GM19372 (cell line): ENCODE measurements at regions not wholly inside any gene's neighbourhood (a gene's known extent, or its start where the extent isn't known, plus 50 kb on each side); places are given as distances from the start of the nearest gene placed in this dataset.
"Not testable (repeated sequence)": the region's sequence is repeated elsewhere in the genome, so short reads cannot be mapped to it uniquely, and the experiment has no call there.

ENCODE experiments used
- ATAC-seq: cut with Tn5 transposase; IDR thresholded peaks from one replicate; pipeline ENCODE4 v1.9.1; 2021; ENCODE audit warnings: mild to moderate bottlenecking, low read depth, moderate library complexity; ENCODE audit not compliant: unreplicated experiment

DNA sequence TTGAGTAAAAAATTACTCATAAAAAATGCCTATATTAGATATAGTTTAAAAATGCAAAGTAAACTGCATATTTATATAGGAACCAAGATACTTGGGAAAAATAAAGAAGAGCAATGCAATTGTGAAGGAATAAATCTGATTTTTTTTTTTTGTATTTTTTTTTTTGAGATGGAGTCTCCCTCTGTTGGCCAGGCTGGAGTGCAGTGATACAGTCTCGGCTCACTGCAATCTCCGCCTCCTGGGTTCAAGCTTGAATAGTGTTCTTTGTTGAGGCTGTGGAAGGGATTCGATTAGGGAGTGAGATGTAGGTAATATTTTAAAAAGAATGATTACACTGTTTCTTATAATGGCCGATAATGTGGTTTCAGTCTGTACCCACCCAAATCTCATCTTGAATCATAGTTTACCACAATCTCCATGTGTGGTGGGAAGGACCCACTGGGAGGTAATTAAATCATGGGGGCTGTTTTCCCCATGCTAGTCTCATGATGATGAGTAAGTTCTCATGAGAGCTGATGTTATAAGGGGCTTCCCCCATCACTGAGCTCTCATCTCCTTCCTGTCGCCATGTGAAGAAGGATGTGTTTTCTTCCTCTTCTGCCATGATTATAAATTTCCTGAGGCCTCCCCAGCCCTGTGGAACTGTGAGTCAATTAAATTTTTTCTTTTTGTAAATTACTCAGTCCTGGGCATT is 1765.9 kb downstream of the PLA2G4A start:
- ATAC-seq: no peak

DNA sequence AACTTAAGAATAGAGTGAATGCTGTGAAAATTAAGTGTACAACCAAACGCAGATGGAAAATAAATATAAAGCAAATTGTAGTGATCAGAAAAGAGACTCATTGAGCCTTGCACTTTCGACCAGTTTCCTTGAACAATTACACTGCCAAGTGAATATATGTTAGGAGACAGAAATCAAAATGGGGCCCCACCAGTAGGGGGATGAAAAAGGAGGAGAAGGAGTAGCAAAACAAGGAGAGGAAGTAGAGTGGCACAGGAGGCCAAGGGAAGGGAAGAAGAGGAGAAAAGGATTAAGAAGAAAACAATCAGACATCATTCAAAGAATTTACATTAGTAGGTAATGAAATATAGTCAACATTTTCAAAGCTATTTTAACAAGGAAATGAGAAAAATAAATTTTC is 1770.6 kb downstream of the PLA2G4A start:
- no peak for ATAC-seq

DNA sequence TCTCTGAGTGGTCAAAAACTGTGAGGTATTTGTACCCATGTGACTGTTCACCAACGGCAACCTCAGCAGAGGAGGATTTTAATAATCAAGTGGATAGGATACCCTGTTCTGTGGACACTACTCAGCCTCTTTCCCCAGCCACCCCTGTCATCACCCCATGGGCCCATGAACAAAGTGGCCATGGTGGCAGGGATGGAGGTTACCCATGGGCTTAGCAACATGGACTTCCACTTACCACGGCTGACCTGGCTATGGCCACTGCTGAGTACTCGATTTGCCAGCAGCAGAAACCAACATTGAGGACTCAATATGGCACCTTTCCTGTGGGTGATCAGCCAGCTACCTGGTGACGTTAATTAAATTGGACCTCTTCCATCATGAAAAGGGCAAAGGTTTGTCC is 1782.7 kb downstream of the PLA2G4A start:
- ATAC-seq: no peak

DNA sequence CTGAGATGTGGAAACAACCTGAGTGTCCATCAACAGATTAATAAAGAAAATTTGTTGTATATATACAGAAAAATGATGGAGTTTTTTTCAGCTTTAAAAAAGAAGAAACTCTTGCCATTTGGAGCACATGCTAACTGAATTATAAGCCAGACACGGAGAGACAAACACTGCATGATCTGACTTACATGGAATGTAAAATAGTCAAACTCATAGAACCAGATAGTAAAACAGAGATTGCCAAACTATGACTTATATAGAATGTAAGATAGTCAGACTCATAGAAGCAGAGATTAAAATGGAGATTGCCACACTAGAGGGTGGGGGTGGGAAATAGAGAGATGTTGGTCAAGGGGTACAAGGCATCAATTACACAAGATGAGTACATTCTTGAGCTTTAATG is 1786.6 kb downstream of the PLA2G4A start:
- ATAC-seq: no peak

DNA sequence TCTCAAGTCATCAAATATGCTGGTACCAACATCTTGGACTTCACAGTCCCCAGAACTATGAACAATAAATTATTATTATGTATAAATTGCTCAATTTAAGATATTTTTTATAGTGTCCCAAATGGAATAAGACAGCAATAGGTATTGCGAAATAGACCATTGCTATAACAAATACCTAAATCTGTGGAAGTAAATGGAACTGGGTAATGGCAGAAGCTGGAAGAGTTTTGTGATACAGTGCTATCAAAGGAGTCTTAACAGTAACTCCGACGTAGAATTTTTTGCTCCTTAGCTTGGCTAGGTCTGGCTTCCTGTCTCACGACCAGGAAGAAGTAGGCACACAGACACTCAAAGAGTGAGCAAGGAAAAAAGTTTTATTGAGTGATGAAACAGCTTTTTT is 1791.5 kb downstream of the PLA2G4A start:
- ATAC-seq: no peak

DNA sequence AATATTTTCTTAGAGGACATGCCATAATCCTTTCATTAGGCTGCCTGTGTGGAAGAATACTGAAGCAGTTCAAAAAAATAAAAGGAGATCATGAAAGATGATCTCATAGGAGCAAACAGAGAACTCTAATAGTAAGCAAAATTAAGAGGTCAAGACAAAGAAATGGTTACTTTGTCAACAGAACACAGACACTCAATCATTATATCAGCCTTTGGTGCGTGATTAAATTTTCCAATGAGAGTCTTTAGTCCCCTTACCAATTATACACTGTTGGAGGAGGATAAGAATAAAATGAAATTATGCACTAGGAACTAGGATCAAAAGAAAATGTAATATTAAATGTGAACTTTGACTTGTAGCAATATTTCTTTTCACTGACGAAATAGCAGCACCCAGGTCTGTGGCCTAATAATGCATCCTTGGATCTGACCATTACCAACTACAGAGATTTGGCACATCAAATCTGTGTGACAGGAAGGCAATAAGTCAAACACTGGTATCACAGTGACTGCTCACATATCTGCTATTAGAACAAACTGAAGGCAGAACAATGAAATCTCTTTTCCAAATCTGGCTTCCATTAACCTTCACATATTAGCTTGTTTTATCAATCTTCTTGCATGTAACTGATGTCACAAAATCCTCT is 1812.9 kb downstream of the PLA2G4A start:
- ATAC-seq: no peak

DNA sequence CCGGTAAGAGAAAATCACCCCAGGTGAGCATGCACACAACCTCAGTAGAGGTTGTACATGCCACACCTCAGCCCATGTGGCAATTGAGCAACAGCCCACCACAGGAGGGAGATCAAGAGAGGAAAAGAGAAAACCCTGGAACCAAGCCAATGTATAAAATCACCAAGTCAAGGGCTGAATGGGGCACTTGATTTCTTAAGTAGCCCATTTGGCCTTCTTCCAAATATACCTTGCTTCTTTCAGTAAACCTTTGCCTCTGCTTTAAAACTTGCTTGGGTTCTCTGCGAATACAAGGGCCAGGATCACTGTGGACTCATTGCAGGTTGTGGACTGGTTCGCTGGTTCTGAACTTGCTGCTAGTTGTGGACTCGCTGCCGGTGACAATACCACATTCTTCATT is 1814.0 kb downstream of the PLA2G4A start:
- no peak for ATAC-seq

DNA sequence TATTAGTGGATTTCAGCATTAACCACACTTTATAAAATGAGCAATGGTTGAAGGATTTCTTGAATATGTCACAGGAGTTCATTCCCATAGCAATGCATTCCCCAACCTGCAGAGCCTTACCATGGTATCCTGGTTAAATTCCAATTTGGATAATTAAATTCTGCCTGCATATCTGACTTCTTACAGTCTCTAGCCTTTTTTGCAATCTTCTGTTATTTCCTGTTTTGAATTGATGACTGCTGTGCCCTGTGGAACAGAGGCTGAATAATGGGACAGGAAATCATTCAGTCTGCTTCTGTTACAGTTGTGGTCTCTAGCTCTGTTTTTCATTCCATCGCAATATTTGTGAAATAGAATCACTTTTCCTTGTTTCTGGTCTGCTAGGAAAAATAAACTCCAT is 1823.9 kb downstream of the PLA2G4A start:
- ATAC-seq: no peak

DNA sequence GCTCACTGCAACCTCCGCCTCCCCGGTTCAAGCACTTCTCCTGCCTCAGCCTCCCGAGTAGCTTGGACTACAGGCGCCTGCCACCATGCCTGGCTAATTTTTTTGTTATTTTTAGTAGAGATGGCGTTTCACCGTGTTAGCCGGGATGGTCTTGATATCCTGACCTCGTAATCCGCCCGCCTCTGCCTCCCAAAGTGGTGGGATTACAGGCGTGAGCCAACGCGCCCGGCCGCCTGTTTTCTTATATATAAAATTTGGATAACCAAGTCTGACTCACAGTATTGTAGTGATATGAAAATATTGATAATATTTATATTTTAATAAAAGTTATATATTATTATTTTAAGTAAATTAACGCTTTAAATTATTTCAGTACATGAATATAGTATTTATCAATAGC is 1821.7 kb downstream of the BRINP3 start:
- not testable (repeated sequence) for ATAC-seq

DNA sequence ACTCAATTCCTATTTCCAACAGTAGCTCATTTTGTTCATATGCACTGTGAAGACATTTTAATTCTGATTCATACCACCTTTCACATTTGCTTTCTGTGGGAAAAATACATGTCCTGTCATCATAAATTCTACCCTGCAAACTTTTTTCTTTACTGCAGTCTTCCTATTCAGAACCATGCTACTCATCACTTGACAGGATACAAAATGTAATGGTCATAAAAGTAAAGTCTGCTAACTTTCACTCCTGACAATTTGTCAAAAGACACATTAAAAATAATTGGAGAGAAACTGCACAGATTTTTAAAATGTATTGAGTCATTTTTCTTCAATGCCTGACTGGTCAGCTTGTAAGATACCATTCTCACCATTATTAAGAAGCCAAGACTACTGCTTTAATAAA is 1817.1 kb downstream of the BRINP3 start:
- ATAC-seq: no peak

DNA sequence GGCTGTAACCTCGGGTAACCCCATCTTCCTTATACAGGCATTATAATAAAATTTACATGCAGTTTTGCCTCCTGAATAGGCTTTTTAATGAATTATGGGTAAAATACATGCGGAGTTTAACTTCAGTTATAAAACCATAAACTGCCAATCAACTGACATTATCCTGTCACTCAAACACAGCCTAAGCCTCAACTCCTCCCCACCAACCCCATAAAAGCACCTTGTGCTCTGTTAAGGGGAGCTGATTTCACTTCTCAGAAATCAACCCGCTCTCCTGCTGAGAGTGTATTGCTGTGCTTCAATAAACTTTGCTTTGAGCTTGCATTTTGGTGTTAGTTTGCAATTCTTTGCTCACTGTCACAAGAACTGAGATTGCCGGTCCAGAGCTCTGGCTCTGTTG is 1812.2 kb downstream of the BRINP3 start:
- ATAC-seq: no peak

DNA sequence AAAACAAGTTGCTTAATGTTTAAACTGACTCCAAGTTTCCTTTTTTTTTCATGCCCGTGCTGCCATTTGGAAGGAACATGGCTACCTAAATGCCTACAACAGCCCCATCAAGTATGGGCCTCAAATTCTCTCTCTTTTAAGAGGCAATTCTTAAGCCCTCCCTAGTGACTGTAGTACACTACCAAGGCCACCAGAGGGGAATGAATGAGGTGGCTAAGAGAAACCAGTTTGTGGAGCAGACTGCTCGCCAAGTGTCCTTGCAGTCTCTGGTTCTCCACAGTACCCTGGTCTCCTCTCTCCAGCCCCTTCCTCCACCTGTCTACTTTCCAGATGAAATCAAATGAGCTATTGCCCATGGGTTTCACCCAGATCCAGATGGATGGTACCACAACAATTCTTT is 1809.6 kb downstream of the BRINP3 start:
- ATAC-seq: no peak

DNA sequence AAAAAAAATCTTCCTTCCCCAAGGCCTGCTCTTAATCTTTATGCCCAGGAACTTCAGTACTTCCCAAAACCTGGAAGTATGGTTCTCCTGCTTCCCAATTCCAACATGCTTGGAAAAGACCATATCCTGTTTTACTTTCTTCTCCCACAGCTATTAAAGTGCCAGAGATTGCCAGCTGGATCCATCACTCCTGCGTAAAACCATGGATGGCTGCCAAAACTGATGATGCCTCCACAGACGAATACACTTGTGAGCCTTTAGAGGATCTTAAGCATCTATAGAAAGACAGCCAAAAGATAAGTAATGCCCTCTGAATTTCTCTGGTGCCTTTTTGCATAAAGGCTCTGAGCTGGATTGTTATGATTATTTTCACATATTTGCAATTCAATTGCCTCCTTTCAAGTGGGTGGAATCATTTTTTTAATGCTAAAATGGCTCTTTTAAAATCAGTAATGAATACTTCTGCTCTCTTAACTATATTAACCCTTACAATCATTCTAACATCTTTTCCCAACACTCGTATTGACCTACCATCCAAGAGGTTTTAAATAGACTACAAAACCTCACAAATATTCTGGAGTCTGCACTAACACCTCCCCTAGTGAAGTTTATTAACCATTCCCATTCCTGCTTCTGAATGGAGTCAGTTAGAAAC is 1807.8 kb downstream of the BRINP3 start:
- no peak for ATAC-seq

DNA sequence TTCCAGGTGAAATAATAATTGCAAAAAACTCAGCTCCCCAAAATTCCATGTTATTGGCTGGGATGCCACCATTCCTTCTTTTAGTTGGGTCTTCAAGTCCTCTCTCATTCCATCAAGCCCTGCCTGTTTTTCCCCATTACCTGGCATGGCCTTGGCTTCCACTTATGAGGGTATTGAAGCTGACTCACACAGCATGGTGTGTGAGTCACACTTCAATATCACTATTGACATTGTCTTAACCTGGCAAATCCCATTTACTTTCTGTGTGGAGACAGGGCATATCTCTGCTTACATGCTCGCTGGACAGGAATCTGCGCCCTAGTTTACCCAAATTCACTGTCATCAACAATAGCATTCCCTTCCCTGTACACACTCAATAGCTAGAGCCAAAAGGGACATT is 1806.8 kb downstream of the BRINP3 start:
- ATAC-seq: no peak

DNA sequence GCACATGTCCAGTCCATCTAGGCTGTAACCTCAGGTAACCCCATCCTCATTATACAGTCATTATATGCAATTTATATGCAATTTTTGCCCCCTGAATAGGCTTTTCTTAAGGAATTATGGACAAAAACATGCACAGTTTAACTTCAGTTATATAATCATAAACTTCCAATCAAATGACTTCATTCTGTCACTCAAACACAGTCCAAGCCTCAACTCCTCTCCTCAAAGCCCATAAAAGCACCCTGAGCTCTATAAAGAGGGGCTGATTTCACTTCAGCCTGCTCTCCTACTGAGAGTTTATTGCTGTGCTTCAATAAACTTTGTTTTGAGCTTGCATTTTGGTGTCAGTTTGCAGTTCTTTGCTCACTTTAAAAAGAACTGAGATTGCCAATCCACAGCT is 1805.5 kb downstream of the BRINP3 start:
- ATAC-seq: no peak

DNA sequence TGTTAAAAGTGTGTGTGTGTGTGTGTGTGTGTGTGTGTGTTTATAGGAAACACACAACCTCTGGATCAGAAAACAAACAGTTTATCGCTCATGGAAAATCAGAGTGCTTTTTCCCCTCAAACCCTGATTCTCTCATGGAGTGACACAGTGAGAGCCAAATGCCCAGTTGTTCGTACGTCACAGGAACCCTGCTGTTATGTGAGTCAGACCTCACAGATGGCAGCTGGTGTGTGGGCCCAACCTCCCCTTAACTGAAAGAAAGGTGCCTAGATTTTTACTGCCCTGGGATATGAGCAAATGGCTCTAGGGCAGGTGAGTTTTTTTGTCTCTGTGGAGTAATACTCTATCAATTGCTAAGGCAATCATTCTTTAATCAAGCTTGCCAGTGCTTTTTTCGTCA is 1788.1 kb downstream of the BRINP3 start:
- no peak for ATAC-seq

DNA sequence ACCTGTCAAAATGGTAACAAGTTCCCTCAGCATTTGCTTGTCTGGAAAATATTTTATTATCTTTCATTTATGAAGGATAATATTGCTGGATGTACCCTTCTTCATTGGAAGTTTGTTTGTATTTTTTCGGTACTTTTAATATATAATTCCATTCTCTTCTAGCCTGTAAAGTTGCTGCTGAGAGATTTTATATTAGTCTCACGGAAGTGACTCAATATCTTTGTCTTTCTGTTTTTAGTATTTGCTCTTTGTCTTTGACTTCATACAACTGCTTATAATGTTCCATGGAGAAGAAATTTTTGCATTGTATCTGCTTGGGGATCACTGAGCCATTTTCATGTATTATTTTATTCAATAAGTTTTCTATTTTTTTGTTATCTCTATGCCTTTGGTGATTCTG is 1777.5 kb downstream of the BRINP3 start:
- ATAC-seq: no peak

DNA sequence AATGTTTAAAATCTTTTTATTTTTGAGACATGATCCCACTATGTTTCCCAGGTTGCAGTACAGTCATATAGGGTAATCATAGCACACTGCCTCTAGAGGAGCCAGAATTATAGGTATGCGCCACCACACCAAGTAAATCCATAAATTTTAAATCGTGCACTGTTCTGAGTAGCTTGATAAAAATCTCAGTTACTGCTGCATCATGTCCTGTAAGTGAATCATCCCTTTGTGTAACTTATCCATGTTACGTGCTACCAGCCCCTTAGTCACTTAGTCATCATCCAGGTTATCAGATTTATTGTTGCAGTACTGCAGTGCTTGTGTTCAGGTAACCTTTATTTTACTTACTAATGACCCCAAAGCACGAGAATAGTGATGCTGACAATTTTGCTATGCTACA is 1770.9 kb downstream of the BRINP3 start:
- no peak for ATAC-seq

DNA sequence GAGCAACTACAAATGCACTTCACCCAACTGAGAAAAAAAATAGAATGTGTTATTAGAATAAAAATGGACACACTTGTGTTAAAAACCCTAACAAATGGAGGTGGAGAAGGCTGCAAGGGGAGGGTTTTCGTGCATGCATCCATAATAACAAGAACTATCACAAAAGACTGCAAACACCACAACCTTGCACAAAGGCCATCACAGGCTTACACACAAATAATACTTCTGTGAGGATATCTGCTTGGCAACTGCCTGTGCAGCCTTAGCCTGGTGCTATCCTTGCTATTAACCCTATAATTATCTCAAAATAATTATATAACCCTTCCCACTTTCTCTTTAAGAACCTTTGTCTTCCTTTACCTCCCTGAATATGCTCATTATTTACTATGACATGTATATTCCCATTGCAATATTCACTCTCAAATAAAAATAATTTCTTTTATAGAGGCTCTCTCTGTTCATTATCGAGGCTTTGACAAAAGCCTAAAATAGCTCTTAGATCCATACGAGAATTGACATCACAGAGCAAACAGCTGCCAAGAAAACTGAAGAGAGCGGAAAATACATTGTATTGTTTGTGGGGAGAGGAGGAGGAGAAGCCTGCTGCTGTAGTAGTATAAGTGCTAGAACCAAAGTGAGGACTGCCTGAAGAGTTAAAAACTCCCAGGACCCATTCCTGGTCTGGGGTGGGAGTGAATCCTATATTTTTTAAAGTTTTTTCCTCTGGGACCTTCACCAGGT is 1768.7 kb downstream of the BRINP3 start:
- no peak for ATAC-seq

DNA sequence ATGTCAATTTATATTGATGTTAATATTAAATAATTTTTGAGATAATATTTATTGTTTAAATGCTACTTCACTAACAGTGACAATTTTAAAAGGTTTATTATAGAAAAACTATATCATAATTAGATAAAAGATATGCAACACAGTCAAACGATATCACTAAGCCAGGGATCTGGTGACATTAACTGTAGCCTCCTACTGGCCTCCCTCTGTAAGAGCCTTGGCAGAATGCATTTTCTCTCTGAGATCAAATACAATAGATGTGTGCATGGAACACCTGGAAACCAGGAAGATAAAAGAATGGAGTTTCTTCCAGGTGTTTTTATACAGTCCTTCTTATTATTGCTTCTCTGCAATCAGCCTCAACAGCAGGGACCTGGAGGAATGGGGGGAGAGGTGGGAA is 1762.1 kb downstream of the BRINP3 start:
- no peak for ATAC-seq

DNA sequence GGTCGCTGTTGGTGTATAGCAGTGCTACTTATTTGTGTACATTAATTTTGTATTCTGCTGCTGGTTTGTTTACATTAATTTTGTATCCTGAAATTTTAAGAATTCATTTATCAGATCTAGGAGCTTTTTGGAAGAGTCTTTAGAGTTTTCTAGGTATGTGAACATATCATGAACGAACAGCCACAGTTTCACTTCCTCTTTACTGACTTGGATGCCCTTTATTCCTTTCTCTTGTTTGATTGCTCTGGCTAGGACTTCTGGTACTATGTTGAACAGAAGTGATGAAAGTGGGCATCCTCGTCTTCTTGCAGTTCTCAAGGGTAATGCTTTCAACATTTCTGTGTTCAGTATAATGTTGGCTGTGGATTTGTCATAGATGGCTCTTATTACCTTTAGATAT is 1757.9 kb downstream of the BRINP3 start:
- no peak for ATAC-seq
